HepG2 (cell line): ENCODE measurements at regions not wholly inside any gene's neighbourhood (a gene's known extent, or its start where the extent isn't known, plus 50 kb on each side); places are given as distances from the start of the nearest gene placed in this dataset.

Experiments
- ATAC-seq: fragments of 200-7000 bp; cut with Tn5 transposase; 3 replicates; pipeline ENCODE4 v1.9.1; 2020; ENCODE audit warnings: mild to moderate bottlenecking, moderate library complexity
- BruUV-seq: library from RNA; stranded (reverse); fragments of 400-500 nt; replicated peaks from 2 replicates; lab custom pipeline; 2021; lab: Mats Ljungman, UMichigan
- CTCF ChIA-PET: fragments of 300-600 bp; formaldehyde crosslinking; extraction: SDS; loops from one replicate; lab custom pipeline; 2021; ENCODE audit warnings: low total read pairs, inconsistent platforms, low intra/inter-chr PET ratio; lab: Yijun Ruan, JAX
- POLR2A ChIA-PET: fragments of 350-600 bp; sonication (Branson Sonifier 250); formaldehyde crosslinking; loops from one replicate; lab custom pipeline; 2020; ENCODE audit warnings: antibody characterized with exemption, inconsistent platforms; lab: Yijun Ruan, JAX
- DNase-seq: peaks from one replicate; pipeline ENCODE4 v3.0.0-alpha.2; 2015; ENCODE audit warnings: low spot score
- FAIRE-seq: peaks from 3 replicates; lab custom pipeline; 2011; peaks lifted over from hg19 to GRCh38; lab: Jason Lieb, UNC
- H2AFZ ChIP-seq: one replicate; pipeline ENCODE4 v1.6.1; 2011; ENCODE audit warnings: low read length, inconsistent platforms
- H3K27ac ChIP-seq: fragments of 300-600 bp; 3 replicates; pipeline ENCODE4 v1.8.0; 2011; ENCODE audit warnings: mixed run types, mild to moderate bottlenecking, mixed read lengths, low read length, inconsistent platforms; ENCODE audit not compliant: insufficient read depth; ENCODE audit errors: extremely low read length
- H3K27me3 ChIP-seq, 2 experiments: fragments of 200-600 bp in 1 of 2; 2 replicates in 1 of 2; 3 replicates in 1 of 2; pipeline versions ENCODE4 v1.6.0 to v1.8.0; 2011; ENCODE audit warnings: low read length in 2 of 2, mild to moderate bottlenecking in 2 of 2, moderate library complexity in 2 of 2, inconsistent platforms in 1 of 2; ENCODE audit not compliant: insufficient read depth in 2 of 2, control insufficient read depth in 1 of 2
- H3K36me3 ChIP-seq, 2 experiments: fragments of 200-600 bp in 1 of 2; replicated peaks in 1 of 2; 2 replicates in 1 of 2; 3 replicates in 1 of 2; pipeline versions ENCODE4 v1.5.1 to v1.8.0; 2011; ENCODE audit warnings: low read length in 2 of 2, inconsistent platforms in 1 of 2; ENCODE audit not compliant: insufficient read depth in 2 of 2, control insufficient read depth in 1 of 2
- H3K4me1 ChIP-seq: 2 replicates; pipeline ENCODE4 v1.5.1; 2012; ENCODE audit warnings: low read length, inconsistent platforms; ENCODE audit not compliant: insufficient read depth
- H3K4me2 ChIP-seq: 2 replicates; pipeline ENCODE4 v1.6.0; 2011; ENCODE audit warnings: low read depth, low read length, inconsistent platforms
- H3K4me3 ChIP-seq, 3 experiments: fragments of 200-600 bp in 1 of 3; sonication (generic), shearing (Covaris generic) in 1 of 3; replicated peaks in 1 of 3; 2 replicates each; pipeline ENCODE4 v1.5.1; 2011 to 2016; ENCODE audit warnings: low read length in 3 of 3, inconsistent platforms in 2 of 3, low read depth in 2 of 3, mild to moderate bottlenecking in 2 of 3, control low read depth in 1 of 3, mixed read lengths in 1 of 3; ENCODE audit not compliant: insufficient read depth in 1 of 3
- H3K79me2 ChIP-seq: one replicate; pipeline ENCODE4 v1.6.1; 2011; ENCODE audit warnings: low read length, inconsistent platforms; ENCODE audit not compliant: insufficient read depth
- H3K9ac ChIP-seq: 2 replicates; pipeline ENCODE4 v1.6.0; 2011; ENCODE audit warnings: mild to moderate bottlenecking, low read depth, low read length, inconsistent platforms; ENCODE audit not compliant: insufficient read depth
- H3K9me3 ChIP-seq: 2 replicates; pipeline ENCODE4 v1.5.1; 2012; ENCODE audit warnings: mild to moderate bottlenecking, low read length
- H4K20me1 ChIP-seq: 2 replicates; pipeline ENCODE4 v1.6.0; 2011; ENCODE audit warnings: inconsistent platforms, mild to moderate bottlenecking, low read length, moderate library complexity; ENCODE audit not compliant: insufficient read depth
- NR2C2 ChIP-seq: sonication (generic); formaldehyde crosslinking; IDR thresholded peaks from 2 replicates; pipeline ENCODE4 v1.4.0; 2020; ENCODE audit warnings: missing genetic modification reagents, mild to moderate bottlenecking, moderate library complexity, borderline replicate concordance
- PAF1 ChIP-seq: IDR thresholded peaks from 2 replicates; pipeline ENCODE4 v1.6.1; 2016; ENCODE audit warnings: missing genetic modification reagents, missing compliant biosample characterization
- PCBP2 ChIP-seq: fragments of 200-400 bp; formaldehyde crosslinking; optimal IDR thresholded peaks from 2 replicates; pipeline ENCODE3; 2018; ENCODE audit warnings: low read length, low read depth; ENCODE audit not compliant: poor library complexity, severe bottlenecking
- ZKSCAN5 ChIP-seq: sonication (generic); formaldehyde crosslinking; IDR thresholded peaks from 2 replicates; pipeline ENCODE4 v1.5.1; 2020; ENCODE audit warnings: mild to moderate bottlenecking, missing genetic modification reagents
- ZNF124 ChIP-seq: sonication (generic); formaldehyde crosslinking; IDR thresholded peaks from 2 replicates; pipeline ENCODE4 v1.4.0; 2020; ENCODE audit warnings: missing genetic modification reagents
- ZNF501 ChIP-seq: sonication (generic); formaldehyde crosslinking; IDR thresholded peaks from 2 replicates; pipeline ENCODE4 v1.5.1; 2020; ENCODE audit warnings: mild to moderate bottlenecking, moderate library complexity, missing genetic modification reagents
- ZNF589 ChIP-seq: sonication (generic); formaldehyde crosslinking; conservative IDR thresholded peaks from 2 replicates; pipeline ENCODE4 v1.8.0; 2022; ENCODE audit warnings: mild to moderate bottlenecking, moderate library complexity, missing genetic modification reagents
- WGBS: methylation state at CpG from one replicate; pipeline ENCODE4 v1.1.6; 2017; ENCODE audit warnings: low lambda C conversion rate; 5-methylcytosine and 5-hydroxymethylcytosine counted together
- in situ Hi-C: cut with HindIII; loops from 2 replicates; pipeline ENCODE4 v1.10.0; 2017; ENCODE audit warnings: low pct_unique_long_range_greater_than_20kb; ENCODE audit not compliant: extremely low pct_ligation_motif_present
- intact Hi-C: fragments of 100-400 bp; cut with micrococcal nuclease; formaldehyde crosslinking; loops from one replicate; pipeline ENCODE4 v1.10.0; 2022; ENCODE audit not compliant: unreplicated experiment
- TF ChIP-seq, protein P1 (sequence below): sonication (generic); formaldehyde crosslinking; IDR thresholded peaks from 2 replicates; pipeline ENCODE4 v1.5.1; 2020; ENCODE audit warnings: mild to moderate bottlenecking, missing genetic modification reagents, moderate library complexity
- TF ChIP-seq, protein P2 (sequence below): sonication (generic); formaldehyde crosslinking; IDR thresholded peaks from 2 replicates; pipeline ENCODE4 v1.8.0; 2022; ENCODE audit warnings: missing genetic modification reagents, mild to moderate bottlenecking, inconsistent platforms, borderline replicate concordance
- TF ChIP-seq, protein P3 (sequence below): sonication (generic); formaldehyde crosslinking; IDR thresholded peaks from 2 replicates; pipeline ENCODE4 v1.8.0; 2022; ENCODE audit warnings: mild to moderate bottlenecking, missing genetic modification reagents; ENCODE audit not compliant: insufficient replicate concordance

DNA sequence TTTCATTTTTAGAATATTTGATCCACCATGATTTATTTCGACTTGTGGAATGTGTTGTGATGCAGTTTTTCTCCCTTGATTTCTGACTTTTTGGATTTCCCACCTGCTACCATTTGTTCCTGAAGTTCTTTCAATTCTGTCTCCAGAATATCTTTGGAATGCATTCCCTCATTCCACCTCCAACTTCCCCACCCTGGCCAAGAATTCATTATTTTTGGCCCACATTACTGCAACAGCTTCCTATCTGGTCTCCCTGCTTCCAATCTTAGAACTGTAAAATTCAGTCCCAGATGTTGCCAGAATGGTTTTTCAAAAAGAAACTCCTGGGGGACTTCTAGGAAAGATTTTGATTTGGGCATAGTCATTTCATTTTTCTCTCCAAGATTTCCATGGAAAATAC, 182.3 kb upstream of the HS3ST4 start:
- ATAC-seq (no peak), FAIRE-seq (no peak), DNase-seq (no peak)
- H3K79me2 ChIP-seq, result no peaks in the 10 kb centered on the region
- ChIA-PET POLR2A (no interaction called here), CTCF (no interaction called here)
- H3K9ac ChIP-seq, result no peak overlapping the region
- BruUV-seq, result no TSS peak
- no peaks in the 10 kb centered on the region for H3K27me3 ChIP-seq
- H3K9me3 ChIP-seq, result no peaks in the 10 kb centered on the region
- H3K4me3 ChIP-seq, result no peak overlapping the region
- TF ChIP-seq PCBP2, result no peak
- TF ChIP-seq PAF1 (CRISPR knock-in tag), result no peak
- TF ChIP-seq, protein P1, sequence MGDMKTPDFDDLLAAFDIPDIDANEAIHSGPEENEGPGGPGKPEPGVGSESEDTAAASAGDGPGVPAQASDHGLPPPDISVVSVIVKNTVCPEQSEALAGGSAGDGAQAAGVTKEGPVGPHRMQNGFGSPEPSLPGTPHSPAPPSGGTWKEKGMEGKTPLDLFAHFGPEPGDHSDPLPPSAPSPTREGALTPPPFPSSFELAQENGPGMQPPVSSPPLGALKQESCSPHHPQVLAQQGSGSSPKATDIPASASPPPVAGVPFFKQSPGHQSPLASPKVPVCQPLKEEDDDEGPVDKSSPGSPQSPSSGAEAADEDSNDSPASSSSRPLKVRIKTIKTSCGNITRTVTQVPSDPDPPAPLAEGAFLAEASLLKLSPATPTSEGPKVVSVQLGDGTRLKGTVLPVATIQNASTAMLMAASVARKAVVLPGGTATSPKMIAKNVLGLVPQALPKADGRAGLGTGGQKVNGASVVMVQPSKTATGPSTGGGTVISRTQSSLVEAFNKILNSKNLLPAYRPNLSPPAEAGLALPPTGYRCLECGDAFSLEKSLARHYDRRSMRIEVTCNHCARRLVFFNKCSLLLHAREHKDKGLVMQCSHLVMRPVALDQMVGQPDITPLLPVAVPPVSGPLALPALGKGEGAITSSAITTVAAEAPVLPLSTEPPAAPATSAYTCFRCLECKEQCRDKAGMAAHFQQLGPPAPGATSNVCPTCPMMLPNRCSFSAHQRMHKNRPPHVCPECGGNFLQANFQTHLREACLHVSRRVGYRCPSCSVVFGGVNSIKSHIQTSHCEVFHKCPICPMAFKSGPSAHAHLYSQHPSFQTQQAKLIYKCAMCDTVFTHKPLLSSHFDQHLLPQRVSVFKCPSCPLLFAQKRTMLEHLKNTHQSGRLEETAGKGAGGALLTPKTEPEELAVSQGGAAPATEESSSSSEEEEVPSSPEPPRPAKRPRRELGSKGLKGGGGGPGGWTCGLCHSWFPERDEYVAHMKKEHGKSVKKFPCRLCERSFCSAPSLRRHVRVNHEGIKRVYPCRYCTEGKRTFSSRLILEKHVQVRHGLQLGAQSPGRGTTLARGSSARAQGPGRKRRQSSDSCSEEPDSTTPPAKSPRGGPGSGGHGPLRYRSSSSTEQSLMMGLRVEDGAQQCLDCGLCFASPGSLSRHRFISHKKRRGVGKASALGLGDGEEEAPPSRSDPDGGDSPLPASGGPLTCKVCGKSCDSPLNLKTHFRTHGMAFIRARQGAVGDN (CRISPR knock-in tag), result no peak
- TF ChIP-seq, protein P2, sequence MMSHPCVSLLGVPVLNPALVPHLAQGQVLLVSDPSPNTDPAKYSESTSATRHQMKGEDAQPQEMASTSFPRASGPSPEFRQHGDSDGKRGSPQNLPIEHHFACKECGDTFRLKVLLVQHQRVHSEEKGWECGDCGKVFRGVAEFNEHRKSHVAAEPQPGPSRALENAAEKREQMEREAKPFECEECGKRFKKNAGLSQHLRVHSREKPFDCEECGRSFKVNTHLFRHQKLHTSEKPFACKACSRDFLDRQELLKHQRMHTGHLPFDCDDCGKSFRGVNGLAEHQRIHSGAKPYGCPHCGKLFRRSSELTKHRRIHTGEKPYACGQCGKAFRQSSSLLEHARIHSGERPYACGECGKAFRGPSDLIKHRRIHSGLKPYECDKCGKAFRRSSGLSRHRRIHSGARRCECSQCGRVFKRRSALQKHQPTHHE (CRISPR knock-in tag), result no peak
- no peak for TF ChIP-seq ZNF589 (CRISPR knock-in tag)
- no peak for TF ChIP-seq ZNF501 (CRISPR knock-in tag)
- TF ChIP-seq NR2C2 (CRISPR knock-in tag), result no peak
- TF ChIP-seq, protein P3, sequence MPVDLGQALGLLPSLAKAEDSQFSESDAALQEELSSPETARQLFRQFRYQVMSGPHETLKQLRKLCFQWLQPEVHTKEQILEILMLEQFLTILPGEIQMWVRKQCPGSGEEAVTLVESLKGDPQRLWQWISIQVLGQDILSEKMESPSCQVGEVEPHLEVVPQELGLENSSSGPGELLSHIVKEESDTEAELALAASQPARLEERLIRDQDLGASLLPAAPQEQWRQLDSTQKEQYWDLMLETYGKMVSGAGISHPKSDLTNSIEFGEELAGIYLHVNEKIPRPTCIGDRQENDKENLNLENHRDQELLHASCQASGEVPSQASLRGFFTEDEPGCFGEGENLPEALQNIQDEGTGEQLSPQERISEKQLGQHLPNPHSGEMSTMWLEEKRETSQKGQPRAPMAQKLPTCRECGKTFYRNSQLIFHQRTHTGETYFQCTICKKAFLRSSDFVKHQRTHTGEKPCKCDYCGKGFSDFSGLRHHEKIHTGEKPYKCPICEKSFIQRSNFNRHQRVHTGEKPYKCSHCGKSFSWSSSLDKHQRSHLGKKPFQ, result no peak
- no peak for TF ChIP-seq ZKSCAN5 (CRISPR knock-in tag)
- TF ChIP-seq ZNF124, result no peak
- no peaks in the 10 kb centered on the region for H4K20me1 ChIP-seq
- no peaks in the 10 kb centered on the region for H3K36me3 ChIP-seq
- H3K4me1 ChIP-seq, result no peaks in the 10 kb centered on the region
- in situ Hi-C loops, result no loop called here
- H2AFZ ChIP-seq, result no peak overlapping the region
- intact Hi-C loops, result no loop called here
- WGBS, result 0% methylated on average over 1 of the region's 1 CpG
- no peak overlapping the region for H3K4me2 ChIP-seq
- H3K27ac ChIP-seq, result no peak overlapping the region
